ENCODE measurements at regions not wholly inside any gene's neighbourhood (a gene's known extent, or its start where the extent isn't known, plus 50 kb on each side); places are given as distances from the start of the nearest gene placed in this dataset.
"Not testable (repeated sequence)": the region's sequence is repeated elsewhere in the genome, so short reads cannot be mapped to it uniquely, and the experiment has no call there.

- TF ChIP-seq POLR2A (IDR thresholded peaks at IDR 0.05; ENCODE audit: low read depth, low read length); CTCF (conservative IDR thresholded peaks at IDR 0.05; ENCODE audit: low read depth, low read length); RAD21 (IDR thresholded peaks at IDR 0.05; ENCODE audit: low read length): not testable (repeated sequence)
These were observed 118.0 kb upstream of the BCL9 start for GRCh38 chr1:147423100-147423827.
